MM.1S (cell line): ENCODE measurements at regions not wholly inside any gene's neighbourhood (a gene's known extent, or its start where the extent isn't known, plus 50 kb on each side); places are given as distances from the start of the nearest gene placed in this dataset.

Source experiments
- DNase-seq: peaks from one replicate; pipeline ENCODE4 v3.0.0-alpha.2; 2015
- H2AFZ ChIP-seq: fragments of 300-600 bp; sonication (generic); 2 replicates; pipeline ENCODE4 v1.6.0; 2016; ENCODE audit warnings: antibody characterized with exemption, low read length
- H3F3A ChIP-seq: fragments of 300-600 bp; sonication (generic); 2 replicates; pipeline ENCODE4 v1.6.1; 2016; ENCODE audit warnings: mild to moderate bottlenecking, antibody characterized with exemption, low read length, moderate library complexity, mixed read lengths; ENCODE audit not compliant: insufficient read depth
- H3K27ac ChIP-seq: fragments of 300-600 bp; sonication (generic); 2 replicates; pipeline ENCODE4 v1.5.1; 2016; ENCODE audit warnings: mild to moderate bottlenecking, low read length
- H3K27me3 ChIP-seq: fragments of 300-600 bp; sonication (generic); replicated peaks from 2 replicates; pipeline ENCODE4 v1.6.0; 2016; ENCODE audit warnings: low read length; ENCODE audit not compliant: insufficient read depth
- H3K36me3 ChIP-seq: fragments of 300-600 bp; sonication (generic); replicated peaks from 2 replicates; pipeline ENCODE4 v1.6.1; 2016; ENCODE audit warnings: mild to moderate bottlenecking, low read length, mixed read lengths; ENCODE audit not compliant: insufficient read depth
- H3K4me1 ChIP-seq: fragments of 300-600 bp; sonication (generic); 2 replicates; pipeline ENCODE4 v1.6.1; 2016; ENCODE audit warnings: low read length, mixed read lengths
- H3K4me2 ChIP-seq: fragments of 300-600 bp; sonication (generic); 2 replicates; pipeline ENCODE4 v1.6.0; 2016; ENCODE audit warnings: low read depth, low read length
- H3K4me3 ChIP-seq: fragments of 300-600 bp; sonication (generic); 2 replicates; pipeline ENCODE4 v1.5.1; 2016; ENCODE audit warnings: low read length, mixed read lengths
- H3K79me2 ChIP-seq: fragments of 300-600 bp; sonication (generic); 2 replicates; pipeline ENCODE4 v1.6.1; 2016; ENCODE audit warnings: mixed run types, low read length, mixed read lengths
- H3K9ac ChIP-seq: fragments of 300-600 bp; sonication (generic); 2 replicates; pipeline ENCODE4 v1.6.1; 2016; ENCODE audit warnings: low read length, mixed read lengths
- H3K9me2 ChIP-seq: fragments of 300-600 bp; sonication (generic); replicated peaks from 2 replicates; pipeline ENCODE4 v1.6.1; 2016; ENCODE audit warnings: mild to moderate bottlenecking, low read length, mixed read lengths; ENCODE audit not compliant: insufficient read depth
- H3K9me3 ChIP-seq: fragments of 300-600 bp; sonication (generic); replicated peaks from 2 replicates; pipeline ENCODE4 v1.6.1; 2016; ENCODE audit warnings: mild to moderate bottlenecking, low read length, mixed read lengths; ENCODE audit not compliant: insufficient read depth
- H4K20me1 ChIP-seq: fragments of 300-600 bp; sonication (generic); 2 replicates; pipeline ENCODE4 v1.6.1; 2016; ENCODE audit warnings: mild to moderate bottlenecking, low read length, moderate library complexity, mixed read lengths; ENCODE audit not compliant: insufficient read depth
- CTCF ChIP-seq: fragments of 300-600 bp; sonication (generic); IDR thresholded peaks from 2 replicates; pipeline ENCODE4 v1.5.1; 2016; ENCODE audit warnings: antibody characterized with exemption, low read length, mixed read lengths
- EZH2 ChIP-seq: fragments of 300-600 bp; sonication (generic); optimal IDR thresholded peaks from 2 replicates; pipeline ENCODE3; 2017; ENCODE audit warnings: low read depth, mild to moderate bottlenecking, antibody characterized with exemption, low read length, mixed read lengths
- EZH2phosphoT487 ChIP-seq: fragments of 300-600 bp; sonication (generic); IDR thresholded peaks from 2 replicates; pipeline ENCODE4 v1.6.1; 2018; ENCODE audit warnings: antibody characterized with exemption, low read length

- no peak overlapping the region for H3K27ac ChIP-seq
- TF ChIP-seq EZH2phosphoT487, result no peak
- TF ChIP-seq CTCF, result no peak
- TF ChIP-seq EZH2, result no peak
- no peaks in the 10 kb centered on the region for H3K27me3 ChIP-seq
- H3K36me3 ChIP-seq, result no peaks in the 10 kb centered on the region
- H3K4me3 ChIP-seq, result no peak overlapping the region
- DNase-seq, result no peak
- no peaks in the 10 kb centered on the region for H3K9me3 ChIP-seq
- no peaks in the 10 kb centered on the region for H3F3A ChIP-seq
- no peak overlapping the region for H2AFZ ChIP-seq
- no peak overlapping the region for H3K4me2 ChIP-seq
- no peaks in the 10 kb centered on the region for H3K79me2 ChIP-seq
- no peaks in the 10 kb centered on the region for H3K4me1 ChIP-seq
- no peaks in the 10 kb centered on the region for H3K9me2 ChIP-seq
- no peak overlapping the region for H3K9ac ChIP-seq
- no peaks in the 10 kb centered on the region for H4K20me1 ChIP-seq
These were observed 1106.0 kb downstream of the OTOL1 start for GRCh38 chr3:162602619-162603018.

- no peak overlapping the region for H3K4me2 ChIP-seq
- no peaks in the 10 kb centered on the region for H3K36me3 ChIP-seq
- no peak overlapping the region for H2AFZ ChIP-seq
- no peaks in the 10 kb centered on the region for H3K4me1 ChIP-seq
- no peaks in the 10 kb centered on the region for H4K20me1 ChIP-seq
- H3K9ac ChIP-seq, result no peak overlapping the region
- H3F3A ChIP-seq, result no peaks in the 10 kb centered on the region
- no peaks in the 10 kb centered on the region for H3K9me2 ChIP-seq
- H3K27me3 ChIP-seq, result no peaks in the 10 kb centered on the region
- H3K9me3 ChIP-seq, result no peaks in the 10 kb centered on the region
- no peaks in the 10 kb centered on the region for H3K79me2 ChIP-seq
- DNase-seq, result no peak
- no peak for TF ChIP-seq CTCF
- no peak for TF ChIP-seq EZH2phosphoT487
- no peak for TF ChIP-seq EZH2
- H3K27ac ChIP-seq, result no peak overlapping the region
- H3K4me3 ChIP-seq, result no peak overlapping the region
These were observed 1109.1 kb downstream of the OTOL1 start for GRCh38 chr3:162605651-162606204.

GRCh38 chr3:162610261-162610660 lies 1113.7 kb downstream of the OTOL1 start:
- Histone ChIP-seq H3K9me3 (no peaks in the 10 kb centered on the region), H3K27ac (no peak overlapping the region), H3K9ac (no peak overlapping the region), H3F3A (no peaks in the 10 kb centered on the region), H3K4me3 (no peak overlapping the region), H3K9me2 (no peaks in the 10 kb centered on the region), H3K36me3 (no peaks in the 10 kb centered on the region), H2AFZ (no peak overlapping the region), H3K79me2 (no peaks in the 10 kb centered on the region), H4K20me1 (no peaks in the 10 kb centered on the region), H3K27me3 (no peaks in the 10 kb centered on the region), H3K4me1 (no peaks in the 10 kb centered on the region), H3K4me2 (no peak overlapping the region)
- DNase-seq, result no peak
- TF ChIP-seq EZH2, result no peak
- TF ChIP-seq CTCF, result no peak
- TF ChIP-seq EZH2phosphoT487, result no peak
